ENCODE measurements at regions not wholly inside any gene's neighbourhood (a gene's known extent, or its start where the extent isn't known, plus 50 kb on each side); places are given as distances from the start of the nearest gene placed in this dataset.

DNA sequence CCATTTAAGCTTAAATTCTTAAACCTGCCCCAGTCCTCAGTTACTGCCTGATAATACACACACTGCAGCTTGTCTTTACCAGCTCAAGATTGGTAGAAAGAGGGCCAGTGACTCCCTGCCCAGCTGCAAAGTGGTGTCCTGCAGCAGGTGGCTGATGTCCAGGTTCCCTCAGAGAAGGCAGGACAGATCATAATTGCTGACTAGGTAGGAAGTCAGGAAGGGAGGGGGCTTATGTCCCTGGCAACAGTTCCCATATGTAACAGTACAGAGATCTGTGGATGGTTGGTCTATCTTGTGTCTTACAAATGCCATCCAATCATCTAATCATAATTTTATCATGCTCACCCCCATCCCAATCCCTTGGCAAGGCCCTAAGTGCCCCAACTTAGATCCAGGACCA lies 492.1 kb upstream of the PPP2R3A start:
- TF ChIP-seq, protein P1, sequence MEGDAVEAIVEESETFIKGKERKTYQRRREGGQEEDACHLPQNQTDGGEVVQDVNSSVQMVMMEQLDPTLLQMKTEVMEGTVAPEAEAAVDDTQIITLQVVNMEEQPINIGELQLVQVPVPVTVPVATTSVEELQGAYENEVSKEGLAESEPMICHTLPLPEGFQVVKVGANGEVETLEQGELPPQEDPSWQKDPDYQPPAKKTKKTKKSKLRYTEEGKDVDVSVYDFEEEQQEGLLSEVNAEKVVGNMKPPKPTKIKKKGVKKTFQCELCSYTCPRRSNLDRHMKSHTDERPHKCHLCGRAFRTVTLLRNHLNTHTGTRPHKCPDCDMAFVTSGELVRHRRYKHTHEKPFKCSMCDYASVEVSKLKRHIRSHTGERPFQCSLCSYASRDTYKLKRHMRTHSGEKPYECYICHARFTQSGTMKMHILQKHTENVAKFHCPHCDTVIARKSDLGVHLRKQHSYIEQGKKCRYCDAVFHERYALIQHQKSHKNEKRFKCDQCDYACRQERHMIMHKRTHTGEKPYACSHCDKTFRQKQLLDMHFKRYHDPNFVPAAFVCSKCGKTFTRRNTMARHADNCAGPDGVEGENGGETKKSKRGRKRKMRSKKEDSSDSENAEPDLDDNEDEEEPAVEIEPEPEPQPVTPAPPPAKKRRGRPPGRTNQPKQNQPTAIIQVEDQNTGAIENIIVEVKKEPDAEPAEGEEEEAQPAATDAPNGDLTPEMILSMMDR (conservative IDR thresholded peaks at IDR 0.05; ENCODE audit: low read length) = no peak
- TF ChIP-seq EZH2phosphoT487 (IDR thresholded peaks at IDR 0.05; ENCODE audit: borderline replicate concordance, low read depth, low read length) = no peak

Measured in OCI-LY7 (cell line).